ENCODE measurements at regions not wholly inside any gene's neighbourhood (a gene's known extent, or its start where the extent isn't known, plus 50 kb on each side); places are given as distances from the start of the nearest gene placed in this dataset.
"Not testable (repeated sequence)": the region's sequence is repeated elsewhere in the genome, so short reads cannot be mapped to it uniquely, and the experiment has no call there.

DNA sequence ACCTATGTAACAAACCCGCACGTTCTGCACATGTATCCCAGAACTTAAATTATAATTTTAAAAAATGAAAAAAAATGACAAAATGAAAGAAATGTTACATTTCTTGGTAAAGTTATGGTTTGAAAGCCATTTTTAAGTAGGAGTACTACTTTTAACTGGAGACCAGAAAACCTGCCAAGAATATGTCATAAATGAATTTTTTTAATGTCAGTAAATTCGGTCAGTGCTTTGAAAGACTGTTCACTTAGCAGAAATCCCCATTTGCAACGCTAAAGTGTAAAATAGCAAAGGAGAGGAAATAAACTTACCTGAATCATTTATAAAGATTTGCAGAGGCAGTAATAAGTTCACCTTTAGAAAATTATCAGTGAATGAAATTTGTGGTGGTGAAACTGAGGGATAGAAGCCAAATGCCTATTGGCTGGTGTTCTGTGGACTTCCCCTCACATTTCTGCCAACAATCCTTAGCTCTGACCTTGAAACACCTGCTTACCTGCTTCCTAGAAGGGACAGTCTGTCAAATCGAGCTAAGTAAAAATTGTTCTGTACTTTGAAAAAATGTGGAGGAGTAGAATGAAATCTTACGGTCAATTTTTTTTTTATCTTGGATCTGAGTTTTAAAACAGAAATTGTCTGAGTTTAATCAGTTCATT is 714.2 kb downstream of the SLC6A15 start:
- no peak for DNase-seq

GRCh38 chr12:84191779-84192178 is 720.8 kb downstream of the SLC6A15 start:
- DNase-seq: no peak

DNA sequence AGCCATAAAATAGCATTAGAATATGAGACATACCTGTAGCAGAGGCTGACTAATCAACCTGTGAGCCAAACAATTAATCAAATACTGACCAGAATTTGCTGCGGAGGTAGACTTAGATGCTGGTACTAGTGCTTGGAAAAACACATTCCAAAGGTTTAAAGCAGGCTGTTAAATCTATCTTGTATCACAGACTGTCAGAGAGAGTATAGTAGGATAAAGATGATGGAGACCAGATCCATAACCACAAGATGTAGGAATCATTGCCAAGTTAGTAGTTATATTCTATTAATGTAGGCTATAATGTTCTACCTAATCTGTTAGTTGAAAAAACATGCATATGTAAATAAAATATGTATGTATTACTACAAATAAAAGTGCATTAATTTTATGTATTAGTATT is 726.2 kb downstream of the SLC6A15 start:
- DNase-seq: no peak

GRCh38 chr12:84183576-84183975 is 729.0 kb downstream of the SLC6A15 start:
- DNase-seq: no peak

GRCh38 chr12:84174115-84174514 is 738.5 kb downstream of the SLC6A15 start:
- DNase-seq: no peak

DNA sequence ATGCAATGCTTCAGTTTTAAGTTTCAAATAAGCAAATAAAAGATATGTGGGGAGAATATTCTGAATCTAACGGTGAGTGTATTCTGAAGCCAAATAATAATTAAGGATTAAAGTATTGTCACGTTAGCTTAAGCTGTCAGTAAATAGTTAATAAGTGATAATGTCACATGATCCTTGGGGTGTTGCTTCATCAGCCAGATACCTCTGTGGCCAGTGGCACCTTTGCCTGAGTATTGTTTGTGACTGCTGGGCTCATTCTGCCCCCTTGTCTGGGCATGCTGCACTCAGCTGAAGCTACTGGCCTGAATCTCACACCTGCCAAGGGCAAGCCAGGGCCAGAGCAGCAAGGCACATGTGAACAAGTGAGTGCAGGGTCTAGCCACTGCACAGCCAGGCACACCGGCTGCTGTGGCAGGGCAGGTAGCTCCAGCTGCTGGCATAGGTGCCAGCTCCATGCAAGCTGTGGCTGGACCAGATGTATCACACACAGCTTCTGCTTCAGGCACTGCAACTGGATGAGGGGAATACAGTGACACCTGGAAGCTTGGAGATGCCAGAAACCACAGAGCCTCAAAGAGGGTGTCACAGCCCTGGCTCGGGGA is 739.7 kb downstream of the SLC6A15 start:
- DNase-seq: no peak

DNA sequence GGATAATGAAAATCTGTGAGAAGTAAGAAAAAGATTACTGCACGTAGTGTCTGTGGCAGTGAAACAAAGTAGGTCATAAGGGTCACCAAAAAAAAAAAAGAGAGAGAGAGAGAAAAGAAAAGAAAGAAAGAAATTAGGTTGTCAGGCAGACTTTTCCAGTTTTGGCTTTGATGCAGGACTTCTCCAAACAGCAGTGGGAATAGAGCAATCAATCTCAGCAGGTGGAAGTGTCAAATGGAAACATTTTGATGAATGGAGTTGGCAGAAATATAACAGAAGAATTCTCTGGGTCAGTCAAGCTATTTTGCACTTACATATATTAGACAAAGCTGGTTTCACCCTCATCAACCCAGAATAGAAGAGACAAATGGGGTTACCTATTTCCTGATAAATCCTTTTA is 745.8 kb downstream of the SLC6A15 start:
- DNase-seq: no peak

DNA sequence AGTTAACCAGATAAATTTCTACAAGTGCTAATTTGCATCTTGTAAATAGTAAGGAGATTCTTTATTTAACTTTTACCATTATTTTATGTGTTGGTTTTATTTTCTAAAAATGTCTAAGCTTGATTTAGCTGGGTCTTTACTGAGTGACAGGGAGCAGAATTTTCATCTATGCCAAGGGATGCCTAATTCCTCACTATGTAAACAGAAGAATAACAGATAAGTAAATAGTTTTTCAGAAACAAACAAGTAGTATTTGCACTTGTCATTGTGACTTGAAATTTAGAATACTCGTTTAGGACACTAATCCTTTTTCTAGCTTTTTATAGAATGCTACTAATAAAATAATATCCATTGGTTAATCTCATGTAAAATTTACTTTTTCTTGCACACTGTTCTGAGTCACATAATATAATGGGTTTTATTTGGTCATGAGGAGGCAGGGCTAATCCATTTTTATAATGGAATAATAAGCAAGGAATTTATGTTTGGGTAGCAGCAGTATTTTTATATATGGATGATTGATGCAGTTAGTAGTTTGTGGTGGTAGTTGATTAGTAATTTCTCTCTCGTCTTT is 746.5 kb downstream of the SLC6A15 start:
- DNase-seq: no peak

GRCh38 chr12:84161296-84161695 is 751.3 kb downstream of the SLC6A15 start:
- no peak for DNase-seq

- DNase-seq: no peak
Observed at GRCh38 chr12:84159260-84159659, 753.3 kb downstream of the SLC6A15 start.

- no peak for DNase-seq
Observed at GRCh38 chr12:84157170-84157569, 755.4 kb downstream of the SLC6A15 start.

DNA sequence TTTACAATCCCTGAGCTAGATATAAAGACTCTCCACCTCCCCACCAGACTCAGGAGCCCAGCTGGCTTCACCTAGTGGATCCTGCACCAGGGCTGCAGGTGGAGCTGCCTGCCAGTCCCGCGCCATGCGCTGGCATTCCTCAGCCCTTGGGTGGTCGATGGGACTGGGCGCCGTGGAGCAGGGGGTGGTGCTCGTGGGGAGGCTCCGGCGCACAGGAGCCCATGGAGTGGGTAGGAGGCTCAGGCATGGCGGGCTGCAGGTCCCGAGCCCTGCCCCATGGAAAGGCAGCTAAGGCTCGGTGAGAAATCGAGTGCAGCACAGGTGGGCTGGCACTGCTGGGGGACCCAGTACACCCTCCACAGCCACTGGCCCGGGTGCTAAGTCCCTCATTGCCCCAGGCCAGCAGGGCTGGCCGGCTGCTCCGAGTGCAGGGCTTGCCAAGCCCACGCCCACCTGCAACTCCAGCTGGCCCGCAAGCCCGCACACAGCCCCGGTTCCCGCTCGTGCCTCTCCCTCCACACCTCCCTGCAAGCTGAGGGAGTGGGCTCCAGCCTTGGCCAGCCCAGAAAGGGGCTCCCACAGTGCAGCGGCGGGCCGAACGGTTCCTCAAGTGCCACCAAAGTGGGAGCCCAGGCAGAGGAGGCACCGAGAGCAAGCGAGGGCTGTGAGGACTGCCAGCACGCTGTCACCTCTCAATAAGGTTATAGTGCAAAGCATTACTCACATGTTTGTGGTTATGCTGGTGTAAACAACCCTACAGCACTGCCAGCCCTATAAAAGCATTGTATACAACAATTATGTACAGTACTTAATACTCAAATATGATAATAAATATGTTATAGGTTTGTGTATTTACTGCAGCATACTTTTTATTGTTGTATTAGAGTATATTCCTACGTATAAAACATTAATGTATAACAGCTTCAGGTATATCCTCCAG is 757.3 kb downstream of the SLC6A15 start:
- DNase-seq: not testable (repeated sequence)

DNA sequence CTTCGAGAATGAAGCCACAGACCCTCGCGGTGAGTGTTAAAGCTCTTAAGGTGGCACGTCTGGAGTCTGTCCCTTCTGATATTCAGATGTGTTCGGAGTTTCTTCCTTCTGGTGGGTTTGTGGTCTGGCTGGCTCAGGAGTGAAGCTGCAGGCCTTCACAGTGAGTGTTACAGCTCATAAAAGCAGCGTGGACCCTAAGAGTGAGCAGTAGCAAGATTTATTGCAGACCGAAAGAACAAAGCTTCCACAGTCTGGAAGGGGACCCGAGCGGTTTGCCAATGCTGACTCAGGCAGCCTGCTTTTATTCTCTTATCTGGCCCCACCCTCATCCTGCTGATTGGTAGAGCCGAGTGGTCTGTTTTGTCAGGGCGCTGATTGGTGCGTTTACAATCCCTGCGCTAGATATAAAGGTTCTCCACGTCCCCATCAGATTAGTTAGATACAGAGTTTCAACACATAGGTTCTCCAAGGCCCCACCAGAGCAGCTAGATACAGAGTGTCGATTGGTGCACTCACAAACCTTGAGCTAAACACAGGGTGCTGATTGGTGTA is 758.1 kb downstream of the SLC6A15 start:
- not testable (repeated sequence) for DNase-seq

GRCh38 chr12:84150201-84150600 is 762.4 kb downstream of the SLC6A15 start:
- no peak for DNase-seq

- no peak for DNase-seq
Observed at GRCh38 chr12:84148335-84148734, 764.3 kb downstream of the SLC6A15 start.

DNA sequence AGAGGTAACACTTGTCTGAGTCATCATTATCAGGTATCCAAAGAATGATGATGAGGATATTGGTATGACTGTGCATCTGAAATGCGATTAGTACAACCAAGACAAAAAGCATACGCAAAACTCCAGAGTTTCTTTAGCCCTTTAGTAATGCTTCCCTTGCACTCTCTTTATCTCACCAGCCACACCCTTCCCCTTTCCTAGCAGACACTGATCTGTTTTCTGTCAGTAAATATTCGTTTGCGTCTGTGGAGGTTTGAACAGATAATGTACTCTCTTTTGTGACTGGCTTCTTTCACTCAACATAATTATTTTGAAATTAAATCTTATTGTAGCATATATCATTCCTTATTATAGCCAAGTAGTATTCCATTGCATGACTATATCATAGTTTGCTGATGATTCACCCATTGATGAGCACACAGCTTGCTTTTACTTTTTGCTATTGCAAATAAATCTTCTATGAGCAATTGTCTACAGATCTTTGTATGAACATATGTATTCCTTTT is 775.7 kb downstream of the SLC6A15 start:
- no peak for DNase-seq

GRCh38 chr12:84135586-84136279 is 776.9 kb downstream of the SLC6A15 start:
- DNase-seq: no peak

- no peak for DNase-seq
Observed at GRCh38 chr12:84134797-84135366, 777.7 kb downstream of the SLC6A15 start.

- peak; percentile 10 for DNase-seq
Observed at GRCh38 chr12:84131076-84131475, 781.5 kb downstream of the SLC6A15 start.

GRCh38 chr12:84128117-84128991 is 784.2 kb downstream of the SLC6A15 start:
- no peak for DNase-seq

- no peak for DNase-seq
Observed at GRCh38 chr12:84124211-84124610, 788.4 kb downstream of the SLC6A15 start.

Measured in amniotic stem cell (primary cell).